ENCODE measurements at regions not wholly inside any gene's neighbourhood (a gene's known extent, or its start where the extent isn't known, plus 50 kb on each side); places are given as distances from the start of the nearest gene placed in this dataset.
A peak's percentile ranks its signal among the peaks of the same experiment; 100 is the strongest.

DNA sequence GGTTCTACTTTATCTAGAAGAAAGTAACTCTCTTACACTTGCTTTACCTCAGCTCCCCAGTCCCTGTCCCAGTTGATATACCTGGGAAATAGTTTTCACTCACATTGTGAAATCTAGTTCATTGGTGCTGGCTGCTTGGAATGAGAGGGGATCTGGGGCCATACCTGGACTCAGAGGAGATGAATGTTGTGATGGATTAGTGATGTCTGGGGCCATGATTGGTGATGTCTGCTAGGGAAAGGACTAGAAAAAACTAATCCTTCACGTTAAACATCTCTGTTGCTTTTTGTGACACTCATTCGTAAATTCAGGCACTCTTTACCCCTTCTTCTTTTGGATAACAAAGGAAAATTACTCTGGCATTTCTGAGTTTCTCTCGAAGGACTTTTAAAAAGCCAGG is 152.4 kb downstream of the RAB11FIP2 start:
- 72 to 80% methylated on average over 3 of the region's 3 CpGs for WGBS, 2 donors

GRCh38 chr10:117896517-117896916 is 150.2 kb downstream of the RAB11FIP2 start:
- Histone ChIP-seq H3K36me3 (ENCODE audit: low read depth, missing control alignments) (no peaks in the 10 kb centered on the region), H3K27me3 (no peaks in the 10 kb centered on the region), H3K27ac (no peak overlapping the region), H3K9me3 (no peaks in the 10 kb centered on the region), H3K4me1 (no peaks in the 10 kb centered on the region), H3K4me3 (peak overlapping the region in 1 of 2 donors; percentile 17)
- intact Hi-C loops (cut with DNase I; ENCODE audit: low total_unique reads) = no loop called here
- 41 to 63% methylated on average over 3 of the region's 3 CpGs for WGBS, 2 donors
- no peak for TF ChIP-seq POLR2A (IDR thresholded peaks at IDR 0.05)
- TF ChIP-seq, protein P1, sequence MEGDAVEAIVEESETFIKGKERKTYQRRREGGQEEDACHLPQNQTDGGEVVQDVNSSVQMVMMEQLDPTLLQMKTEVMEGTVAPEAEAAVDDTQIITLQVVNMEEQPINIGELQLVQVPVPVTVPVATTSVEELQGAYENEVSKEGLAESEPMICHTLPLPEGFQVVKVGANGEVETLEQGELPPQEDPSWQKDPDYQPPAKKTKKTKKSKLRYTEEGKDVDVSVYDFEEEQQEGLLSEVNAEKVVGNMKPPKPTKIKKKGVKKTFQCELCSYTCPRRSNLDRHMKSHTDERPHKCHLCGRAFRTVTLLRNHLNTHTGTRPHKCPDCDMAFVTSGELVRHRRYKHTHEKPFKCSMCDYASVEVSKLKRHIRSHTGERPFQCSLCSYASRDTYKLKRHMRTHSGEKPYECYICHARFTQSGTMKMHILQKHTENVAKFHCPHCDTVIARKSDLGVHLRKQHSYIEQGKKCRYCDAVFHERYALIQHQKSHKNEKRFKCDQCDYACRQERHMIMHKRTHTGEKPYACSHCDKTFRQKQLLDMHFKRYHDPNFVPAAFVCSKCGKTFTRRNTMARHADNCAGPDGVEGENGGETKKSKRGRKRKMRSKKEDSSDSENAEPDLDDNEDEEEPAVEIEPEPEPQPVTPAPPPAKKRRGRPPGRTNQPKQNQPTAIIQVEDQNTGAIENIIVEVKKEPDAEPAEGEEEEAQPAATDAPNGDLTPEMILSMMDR (IDR thresholded peaks at IDR 0.05) = no peak
- DNase-seq = peak; percentile 61

More for the DNA sequence above, 152.4 kb downstream of the RAB11FIP2 start:
- H3K27ac ChIP-seq = no peak overlapping the region
- no peaks in the 10 kb centered on the region for H3K4me1 ChIP-seq
- H3K4me3 ChIP-seq = no peak overlapping the region
- intact Hi-C loops (cut with DNase I; ENCODE audit: low total_unique reads) = no loop called here
- TF ChIP-seq POLR2A (IDR thresholded peaks at IDR 0.05) = no peak
- TF ChIP-seq, protein P1 (IDR thresholded peaks at IDR 0.05) = no peak
- H3K27me3 ChIP-seq = no peaks in the 10 kb centered on the region
- no peaks in the 10 kb centered on the region for H3K36me3 ChIP-seq (ENCODE audit: low read depth, missing control alignments)
- no peak for DNase-seq
- H3K9me3 ChIP-seq = no peaks in the 10 kb centered on the region

DNA sequence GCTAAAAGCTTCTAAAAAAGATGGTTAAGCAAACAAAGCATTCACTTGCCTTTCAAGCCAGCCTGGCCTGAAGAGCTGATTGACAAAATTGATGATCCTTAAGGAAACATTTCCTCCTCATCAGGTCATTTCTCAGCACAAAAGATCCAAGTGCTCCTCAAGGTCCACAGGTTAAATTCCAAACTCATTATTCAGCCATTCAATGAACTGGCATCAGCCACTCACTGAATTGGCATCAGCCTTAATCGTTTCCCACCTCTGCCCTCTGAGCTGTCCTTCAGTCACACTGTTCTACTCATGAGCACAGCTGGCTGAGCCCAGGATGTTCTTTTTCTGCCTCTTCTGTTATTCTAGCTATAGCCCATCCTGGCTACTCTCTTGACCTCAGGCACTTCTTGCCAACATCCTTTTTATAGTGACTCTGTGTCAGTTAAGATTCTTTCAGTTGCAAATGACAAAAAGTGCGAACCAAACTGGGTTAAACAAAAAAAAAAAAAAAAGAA is 147.5 kb downstream of the RAB11FIP2 start:
- no peak for DNase-seq
- WGBS, 2 donors = 53 to 65% methylated on average over 2 of the region's 2 CpGs
- Histone ChIP-seq H3K9me3 (no peaks in the 10 kb centered on the region), H3K27ac (no peak overlapping the region), H3K4me1 (no peaks in the 10 kb centered on the region), H3K4me3 (no peak overlapping the region), H3K27me3 (no peaks in the 10 kb centered on the region), H3K36me3 (ENCODE audit: low read depth, missing control alignments) (no peaks in the 10 kb centered on the region)
- intact Hi-C loops (cut with DNase I; ENCODE audit: low total_unique reads) = no loop called here
- TF ChIP-seq, protein P1 (IDR thresholded peaks at IDR 0.05) = no peak

DNA sequence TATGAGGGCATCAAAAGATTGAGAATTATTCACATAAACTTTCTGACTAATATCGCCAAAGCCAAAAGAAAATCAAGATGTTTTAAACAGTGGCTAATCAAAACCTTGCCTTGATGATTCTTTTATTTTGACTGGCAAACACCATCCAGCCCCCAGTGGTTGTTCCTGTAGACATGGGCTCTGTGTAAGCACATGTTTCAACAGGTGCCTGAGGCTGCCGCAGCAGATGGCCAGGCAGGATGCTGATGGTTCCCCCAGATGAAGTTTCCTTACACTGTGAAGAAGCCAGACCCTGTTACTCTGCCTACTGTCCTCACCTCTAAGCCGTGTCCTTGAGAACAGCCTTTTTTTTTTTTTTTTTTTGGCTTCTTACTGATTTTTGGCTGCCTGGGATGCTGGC is 146.5 kb downstream of the RAB11FIP2 start:
- WGBS, 2 donors = 62 to 69% methylated on average over 3 of the region's 3 CpGs
- Histone ChIP-seq H3K36me3 (ENCODE audit: low read depth, missing control alignments) (no peaks in the 10 kb centered on the region), H3K4me3 (no peak overlapping the region), H3K9me3 (no peaks in the 10 kb centered on the region), H3K27me3 (no peaks in the 10 kb centered on the region), H3K4me1 (no peaks in the 10 kb centered on the region), H3K27ac (no peak overlapping the region)
- intact Hi-C loops (cut with DNase I; ENCODE audit: low total_unique reads) = no loop called here
- DNase-seq = no peak
- TF ChIP-seq POLR2A (IDR thresholded peaks at IDR 0.05) = no peak
- TF ChIP-seq, protein P1 (IDR thresholded peaks at IDR 0.05) = no peak

- TF ChIP-seq, protein P1 (IDR thresholded peaks at IDR 0.05) = no peak
- no peak for TF ChIP-seq POLR2A (IDR thresholded peaks at IDR 0.05)
- DNase-seq = no peak
- no peaks in the 10 kb centered on the region for H3K36me3 ChIP-seq (ENCODE audit: low read depth, missing control alignments)
- WGBS, 2 donors = 79 to 91% methylated on average over 2 of the region's 2 CpGs
- intact Hi-C loops (cut with DNase I; ENCODE audit: low total_unique reads) = no loop called here
- no peak overlapping the region for H3K4me3 ChIP-seq
- no peak overlapping the region for H3K27ac ChIP-seq
- H3K9me3 ChIP-seq = no peaks in the 10 kb centered on the region
- H3K4me1 ChIP-seq = no peaks in the 10 kb centered on the region
- H3K27me3 ChIP-seq = no peaks in the 10 kb centered on the region
Observed at GRCh38 chr10:117903854-117904253, 142.9 kb downstream of the RAB11FIP2 start.

Measured in testis (tissue), 2 donors.